CD14-positive monocyte (primary cell): ENCODE measurements at regions not wholly inside any gene's neighbourhood (a gene's known extent, or its start where the extent isn't known, plus 50 kb on each side); places are given as distances from the start of the nearest gene placed in this dataset.

Source experiments
- DNase-seq, 3 donors: peaks; one replicate each; pipeline ENCODE4 v3.0.0-alpha.2; 2011 to 2022
- H2AFZ ChIP-seq: 2 replicates; pipeline ENCODE4 v1.6.0; 2012; ENCODE audit warnings: mild to moderate bottlenecking, low read depth, low read length, inconsistent platforms; ENCODE audit not compliant: insufficient read depth, poor library complexity, severe bottlenecking
- H3K27ac ChIP-seq, 2 donors: 1 replicate in 1 of 2; 2 replicates in 1 of 2; pipeline ENCODE4 v1.5.1; 2012 to 2013; ENCODE audit warnings: low read length in 2 of 2, control low read depth in 1 of 2, inconsistent platforms in 1 of 2, low read depth in 1 of 2, mild to moderate bottlenecking in 1 of 2
- H3K27me3 ChIP-seq, 2 donors: one replicate each; pipeline versions ENCODE4 v1.6.0 to v1.6.1; 2011 to 2013; ENCODE audit warnings: low read length in 2 of 2; ENCODE audit not compliant: control insufficient read depth in 2 of 2, insufficient read depth in 2 of 2
- H3K36me3 ChIP-seq, 2 donors: replicated peaks in 1 of 2; 1 replicate in 1 of 2; 2 replicates in 1 of 2; pipeline versions ENCODE4 v1.5.1 to v1.6.1; 2012 to 2013; ENCODE audit warnings: low read length in 2 of 2, control low read depth in 1 of 2, inconsistent platforms in 1 of 2, mild to moderate bottlenecking in 1 of 2; ENCODE audit not compliant: insufficient read depth in 2 of 2, control insufficient read depth in 1 of 2
- H3K4me1 ChIP-seq, 2 donors: 1 replicate in 1 of 2; 2 replicates in 1 of 2; pipeline versions ENCODE4 v1.5.1 to v1.6.1; 2012 to 2013; ENCODE audit warnings: low read length in 2 of 2, control low read depth in 1 of 2, inconsistent platforms in 1 of 2, mild to moderate bottlenecking in 1 of 2, moderate library complexity in 1 of 2; ENCODE audit not compliant: insufficient read depth in 2 of 2, control insufficient read depth in 1 of 2
- H3K4me2 ChIP-seq: replicated peaks from 2 replicates; pipeline ENCODE3; 2012; ENCODE audit warnings: low read length, moderate library complexity, mild to moderate bottlenecking; ENCODE audit not compliant: poor library complexity, severe bottlenecking; ENCODE audit errors: extremely low read depth
- H3K4me3 ChIP-seq, 3 experiments: fragments of 200-600 bp in 1 of 3; sonication (generic) in 1 of 3; replicated peaks in 1 of 3; 1 replicate in 2 of 3; 2 replicates in 1 of 3; pipeline ENCODE4 v1.5.1; 2011 to 2013; ENCODE audit warnings: low read length in 3 of 3, mild to moderate bottlenecking in 3 of 3, control low read depth in 2 of 3, low read depth in 2 of 3, inconsistent platforms in 1 of 3, moderate library complexity in 1 of 3
- H3K79me2 ChIP-seq: 2 replicates; pipeline ENCODE4 v1.6.0; 2012; ENCODE audit warnings: mild to moderate bottlenecking, control low read depth, inconsistent platforms, low read length, moderate library complexity; ENCODE audit not compliant: insufficient read depth
- H3K9ac ChIP-seq: 2 replicates; pipeline ENCODE4 v1.6.0; 2017; ENCODE audit warnings: low read length, mild to moderate bottlenecking; ENCODE audit not compliant: insufficient read depth, poor library complexity, severe bottlenecking
- H3K9me3 ChIP-seq, 2 donors: replicated peaks in 1 of 2; 1 replicate in 1 of 2; 2 replicates in 1 of 2; pipeline versions ENCODE4 v1.5.1 to v1.6.1; 2012 to 2013; ENCODE audit warnings: low read length in 2 of 2, control low read depth in 1 of 2; ENCODE audit not compliant: control insufficient read depth in 1 of 2, insufficient read depth in 1 of 2
- H4K20me1 ChIP-seq: 2 replicates; pipeline ENCODE4 v1.6.0; 2012; ENCODE audit warnings: mild to moderate bottlenecking, low read length, control low read depth, moderate library complexity; ENCODE audit not compliant: insufficient read depth
- H3K27ac Mint-ChIP-seq, 7 donors: one replicate each; pipeline ENCODE4 v1.8.0; 2020; ENCODE audit warnings: mild to moderate bottlenecking in 7 of 7, mixed read lengths in 7 of 7, moderate library complexity in 6 of 7, inconsistent platforms in 2 of 7
- H3K27me3 Mint-ChIP-seq, 3 donors: one replicate each; pipeline ENCODE4 v1.8.0; 2021 to 2022; ENCODE audit warnings: low read depth in 3 of 3, mild to moderate bottlenecking in 3 of 3, mixed read lengths in 3 of 3, moderate library complexity in 3 of 3, inconsistent platforms in 1 of 3
- H3K36me3 Mint-ChIP-seq, 2 donors: one replicate each; pipeline ENCODE4 v1.8.0; 2020; ENCODE audit warnings: mixed read lengths in 2 of 2, inconsistent platforms in 1 of 2, mild to moderate bottlenecking in 1 of 2
- H3K4me1 Mint-ChIP-seq: one replicate; pipeline ENCODE4 v1.8.0; 2020; ENCODE audit warnings: mild to moderate bottlenecking, mixed read lengths
- H3K4me3 Mint-ChIP-seq, 2 donors: one replicate each; pipeline ENCODE4 v1.8.0; 2020; ENCODE audit warnings: mild to moderate bottlenecking in 2 of 2, mixed read lengths in 2 of 2, moderate library complexity in 1 of 2
- H3K9me3 Mint-ChIP-seq, 7 donors: one replicate each; pipeline ENCODE4 v1.8.0; 2020 to 2022; ENCODE audit warnings: mixed read lengths in 7 of 7, mild to moderate bottlenecking in 6 of 7, moderate library complexity in 6 of 7, inconsistent platforms in 2 of 7
- CTCF ChIP-seq: fragments of 200-600 bp; IDR thresholded peaks from one replicate; pipeline ENCODE4 v1.8.0; 2022; ENCODE audit warnings: antibody characterized with exemption, mild to moderate bottlenecking
- WGBS: methylation state at CpG from one replicate; pipeline ENCODE4 v1.1.5; 2013; ENCODE audit warnings: missing lambda C conversion rate; ENCODE audit not compliant: insufficient coverage; 5-methylcytosine and 5-hydroxymethylcytosine counted together
- intact Hi-C, 2 donors: fragments of 100-400 bp; cut with micrococcal nuclease; formaldehyde crosslinking; loops; one replicate each; pipeline versions ENCODE4 v1.15.0 to v1.15.1; 2023

- no peaks in the 10 kb centered on the region for H4K20me1 ChIP-seq
- H3K36me3 ChIP-seq, result no peaks in the 10 kb centered on the region
- TF ChIP-seq CTCF, result no peak
- H3K4me2 ChIP-seq, result no peak overlapping the region
- H3K4me1 ChIP-seq, result no peaks in the 10 kb centered on the region
- intact Hi-C loops, result no loop called here
- Mint-ChIP-seq H3K27ac (no peak overlapping the region), H3K27me3 (peaks cover 2 to 12% (median 3%) of the 10 kb centered on the region in 3 donors), H3K9me3 (peaks cover 0 to 15% (median 0%) of the 10 kb centered on the region in 7 donors), H3K36me3 (no peaks in the 10 kb centered on the region), H3K4me1 (peaks cover 4% of the 10 kb centered on the region), H3K4me3 (no peak overlapping the region)
- no peaks in the 10 kb centered on the region for H3K27me3 ChIP-seq
- H3K79me2 ChIP-seq, result no peaks in the 10 kb centered on the region
- peaks cover 0 to 10% of the 10 kb centered on the region in 2 donors for H3K9me3 ChIP-seq
- 67% methylated on average over 2 of the region's 10 CpGs for WGBS
- no peak overlapping the region for H3K27ac ChIP-seq
- DNase-seq, result no peak
- no peak overlapping the region for H3K4me3 ChIP-seq
- no peak overlapping the region for H2AFZ ChIP-seq
- H3K9ac ChIP-seq, result no peak overlapping the region
Observed at GRCh38 chr22:49367041-49367697, 460.5 kb downstream of the BRD1 start.

GRCh38 chr22:49366437-49366836, 461.2 kb downstream of the BRD1 start:
- H3K4me1 ChIP-seq, result no peaks in the 10 kb centered on the region
- intact Hi-C loops, result no loop called here
- no peaks in the 10 kb centered on the region for H4K20me1 ChIP-seq
- Mint-ChIP-seq H3K9me3 (peaks cover 0 to 15% (median 0%) of the 10 kb centered on the region in 7 donors), H3K27me3 (peaks cover 3 to 12% (median 4%) of the 10 kb centered on the region in 3 donors), H3K36me3 (no peaks in the 10 kb centered on the region), H3K4me3 (no peak overlapping the region), H3K4me1 (peaks cover 4% of the 10 kb centered on the region), H3K27ac (peak overlapping the region in 1 of 7 donors; percentile 16)
- no peak overlapping the region for H2AFZ ChIP-seq
- no peak overlapping the region for H3K27ac ChIP-seq
- H3K79me2 ChIP-seq, result no peaks in the 10 kb centered on the region
- H3K9ac ChIP-seq, result no peak overlapping the region
- no peak overlapping the region for H3K4me2 ChIP-seq
- H3K9me3 ChIP-seq, result peaks cover 0 to 10% of the 10 kb centered on the region in 2 donors
- no peak for DNase-seq
- H3K36me3 ChIP-seq, result no peaks in the 10 kb centered on the region
- 84% methylated on average over 6 of the region's 11 CpGs for WGBS
- H3K4me3 ChIP-seq, result no peak overlapping the region
- no peaks in the 10 kb centered on the region for H3K27me3 ChIP-seq
- no peak for TF ChIP-seq CTCF
